ENCODE measurements at regions not wholly inside any gene's neighbourhood (a gene's known extent, or its start where the extent isn't known, plus 50 kb on each side); places are given as distances from the start of the nearest gene placed in this dataset.
"Not testable (repeated sequence)": the region's sequence is repeated elsewhere in the genome, so short reads cannot be mapped to it uniquely, and the experiment has no call there.

DNA sequence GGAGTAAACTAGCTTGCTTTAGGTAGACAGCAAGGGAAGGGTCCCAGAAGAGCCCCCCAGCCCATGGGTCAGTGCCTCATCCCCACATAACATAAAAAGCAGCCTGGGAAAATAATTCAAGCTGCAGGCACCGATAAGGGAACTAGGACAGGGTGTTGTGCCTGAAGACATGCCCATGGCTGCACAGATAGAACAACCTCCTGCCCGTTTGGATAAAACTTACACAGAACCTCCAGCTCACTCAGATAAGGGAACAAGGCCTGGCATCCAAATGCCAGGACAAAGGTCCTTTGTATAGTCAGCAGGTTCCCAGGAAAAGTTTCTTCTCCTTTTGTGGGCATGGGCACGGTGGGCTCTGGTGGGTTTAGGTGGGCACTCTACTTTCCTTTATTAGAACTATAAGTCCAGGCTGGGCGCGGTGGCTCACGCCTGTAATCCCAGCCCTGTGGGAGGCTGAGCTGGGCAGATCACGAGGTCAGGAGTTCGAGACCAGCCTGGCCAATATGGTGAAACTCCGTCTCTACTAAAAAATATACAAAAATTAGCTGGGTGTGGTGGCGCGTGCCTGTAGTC lies 149.5 kb downstream of the GLUD2 start:
- TF ChIP-seq, protein P1, sequence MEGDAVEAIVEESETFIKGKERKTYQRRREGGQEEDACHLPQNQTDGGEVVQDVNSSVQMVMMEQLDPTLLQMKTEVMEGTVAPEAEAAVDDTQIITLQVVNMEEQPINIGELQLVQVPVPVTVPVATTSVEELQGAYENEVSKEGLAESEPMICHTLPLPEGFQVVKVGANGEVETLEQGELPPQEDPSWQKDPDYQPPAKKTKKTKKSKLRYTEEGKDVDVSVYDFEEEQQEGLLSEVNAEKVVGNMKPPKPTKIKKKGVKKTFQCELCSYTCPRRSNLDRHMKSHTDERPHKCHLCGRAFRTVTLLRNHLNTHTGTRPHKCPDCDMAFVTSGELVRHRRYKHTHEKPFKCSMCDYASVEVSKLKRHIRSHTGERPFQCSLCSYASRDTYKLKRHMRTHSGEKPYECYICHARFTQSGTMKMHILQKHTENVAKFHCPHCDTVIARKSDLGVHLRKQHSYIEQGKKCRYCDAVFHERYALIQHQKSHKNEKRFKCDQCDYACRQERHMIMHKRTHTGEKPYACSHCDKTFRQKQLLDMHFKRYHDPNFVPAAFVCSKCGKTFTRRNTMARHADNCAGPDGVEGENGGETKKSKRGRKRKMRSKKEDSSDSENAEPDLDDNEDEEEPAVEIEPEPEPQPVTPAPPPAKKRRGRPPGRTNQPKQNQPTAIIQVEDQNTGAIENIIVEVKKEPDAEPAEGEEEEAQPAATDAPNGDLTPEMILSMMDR (IDR thresholded peaks at IDR 0.05) = not testable (repeated sequence)
- TF ChIP-seq EP300 (IDR thresholded peaks at IDR 0.05) = not testable (repeated sequence)
